ENCODE measurements at regions not wholly inside any gene's neighbourhood (a gene's known extent, or its start where the extent isn't known, plus 50 kb on each side); places are given as distances from the start of the nearest gene placed in this dataset.
"Not testable (repeated sequence)": the region's sequence is repeated elsewhere in the genome, so short reads cannot be mapped to it uniquely, and the experiment has no call there.

GRCh38 chr6:115834542-115834941 is 226.1 kb downstream of the FRK start:
- not testable (repeated sequence) for TF ChIP-seq RCOR1 (IDR thresholded peaks at IDR 0.05; ENCODE audit: low read length); FOSL2 (IDR thresholded peaks at IDR 0.05; ENCODE audit: borderline replicate concordance, low read depth); MAX (IDR thresholded peaks at IDR 0.05; ENCODE audit: low read depth); IRF3 (IDR thresholded peaks at IDR 0.05; ENCODE audit: low read depth, low read length); ZBTB33 (IDR thresholded peaks at IDR 0.05; ENCODE audit: borderline replicate concordance, low read depth); CHD2 (IDR thresholded peaks at IDR 0.05; ENCODE audit: low read length, partially characterized antibody); CTCF (IDR thresholded peaks at IDR 0.05); TCF12 (IDR thresholded peaks at IDR 0.05); POLR2AphosphoS5 (IDR thresholded peaks at IDR 0.05; ENCODE audit: low read depth, low read length); USF1 (IDR thresholded peaks at IDR 0.05; ENCODE audit: borderline replicate concordance, low read depth); FOXJ3 (CRISPR knock-in tag; IDR thresholded peaks at IDR 0.05); TAF1 (IDR thresholded peaks at IDR 0.05; ENCODE audit: borderline replicate concordance, low read depth, low read length); EP300 (IDR thresholded peaks at IDR 0.05; ENCODE audit: borderline replicate concordance in 1 of 2, low read depth in 1 of 2, low read length in 1 of 2)

Data from SK-N-SH (cell line).